ENCODE measurements at regions not wholly inside any gene's neighbourhood (a gene's known extent, or its start where the extent isn't known, plus 50 kb on each side); places are given as distances from the start of the nearest gene placed in this dataset.
"Not testable (repeated sequence)": the region's sequence is repeated elsewhere in the genome, so short reads cannot be mapped to it uniquely, and the experiment has no call there.

- no peak for TF ChIP-seq CTCF (IDR thresholded peaks at IDR 0.05; ENCODE audit: borderline replicate concordance, control extremely low read depth, extremely low read depth, insufficient read depth, missing control alignments)
- in situ Hi-C loops (cut with MboI; ENCODE audit: low sequenced_read_pairs, unreplicated experiment): no loop called here
Observed at GRCh38 chr6:139702706-139703105, 328.3 kb upstream of the CITED2 start.

GRCh38 chr6:139701695-139702094, 327.2 kb upstream of the CITED2 start:
- DNase-seq (ENCODE audit: low spot score): no peak
- in situ Hi-C loops (cut with MboI; ENCODE audit: low sequenced_read_pairs, unreplicated experiment): no loop called here
- TF ChIP-seq CTCF (IDR thresholded peaks at IDR 0.05; ENCODE audit: borderline replicate concordance, control extremely low read depth, extremely low read depth, insufficient read depth, missing control alignments): no peak

More at GRCh38 chr6:139702706-139703105, 328.3 kb upstream of the CITED2 start:
- DNase-seq (ENCODE audit: low spot score): no peak

- no peak for TF ChIP-seq CTCF (IDR thresholded peaks at IDR 0.05; ENCODE audit: borderline replicate concordance, control extremely low read depth, extremely low read depth, insufficient read depth, missing control alignments)
- no peak for DNase-seq (ENCODE audit: low spot score)
- in situ Hi-C loops (cut with MboI; ENCODE audit: low sequenced_read_pairs, unreplicated experiment): no loop called here
Observed at GRCh38 chr6:139701003-139701402, 326.6 kb upstream of the CITED2 start.

GRCh38 chr6:139699911-139700310, 325.5 kb upstream of the CITED2 start:
- TF ChIP-seq CTCF (IDR thresholded peaks at IDR 0.05; ENCODE audit: borderline replicate concordance, control extremely low read depth, extremely low read depth, insufficient read depth, missing control alignments): no peak
- no peak for DNase-seq (ENCODE audit: low spot score)

GRCh38 chr6:139699335-139699734, 324.9 kb upstream of the CITED2 start:
- TF ChIP-seq CTCF (IDR thresholded peaks at IDR 0.05; ENCODE audit: borderline replicate concordance, control extremely low read depth, extremely low read depth, insufficient read depth, missing control alignments): no peak
- no peak for DNase-seq (ENCODE audit: low spot score)
- in situ Hi-C loops (cut with MboI; ENCODE audit: low sequenced_read_pairs, unreplicated experiment): no loop called here

More at GRCh38 chr6:139699911-139700310, 325.5 kb upstream of the CITED2 start:
- in situ Hi-C loops (cut with MboI; ENCODE audit: low sequenced_read_pairs, unreplicated experiment): no loop called here

GRCh38 chr6:139698526-139699176, 324.2 kb upstream of the CITED2 start:
- no peak for TF ChIP-seq CTCF (IDR thresholded peaks at IDR 0.05; ENCODE audit: borderline replicate concordance, control extremely low read depth, extremely low read depth, insufficient read depth, missing control alignments)
- in situ Hi-C loops (cut with MboI; ENCODE audit: low sequenced_read_pairs, unreplicated experiment): no loop called here
- no peak for DNase-seq (ENCODE audit: low spot score)

GRCh38 chr6:139697856-139698255, 323.4 kb upstream of the CITED2 start:
- in situ Hi-C loops (cut with MboI; ENCODE audit: low sequenced_read_pairs, unreplicated experiment); DNase-seq (ENCODE audit: low spot score): not testable (repeated sequence)

- in situ Hi-C loops (cut with MboI; ENCODE audit: low sequenced_read_pairs, unreplicated experiment): not testable (repeated sequence)
Observed at GRCh38 chr6:139696991-139697390, 322.5 kb upstream of the CITED2 start.

More at GRCh38 chr6:139696991-139697390, 322.5 kb upstream of the CITED2 start:
- DNase-seq (ENCODE audit: low spot score): not testable (repeated sequence)
